ENCODE measurements at regions not wholly inside any gene's neighbourhood (a gene's known extent, or its start where the extent isn't known, plus 50 kb on each side); places are given as distances from the start of the nearest gene placed in this dataset.
A peak's percentile ranks its signal among the peaks of the same experiment; 100 is the strongest.
"Not testable (repeated sequence)": the region's sequence is repeated elsewhere in the genome, so short reads cannot be mapped to it uniquely, and the experiment has no call there.

DNA sequence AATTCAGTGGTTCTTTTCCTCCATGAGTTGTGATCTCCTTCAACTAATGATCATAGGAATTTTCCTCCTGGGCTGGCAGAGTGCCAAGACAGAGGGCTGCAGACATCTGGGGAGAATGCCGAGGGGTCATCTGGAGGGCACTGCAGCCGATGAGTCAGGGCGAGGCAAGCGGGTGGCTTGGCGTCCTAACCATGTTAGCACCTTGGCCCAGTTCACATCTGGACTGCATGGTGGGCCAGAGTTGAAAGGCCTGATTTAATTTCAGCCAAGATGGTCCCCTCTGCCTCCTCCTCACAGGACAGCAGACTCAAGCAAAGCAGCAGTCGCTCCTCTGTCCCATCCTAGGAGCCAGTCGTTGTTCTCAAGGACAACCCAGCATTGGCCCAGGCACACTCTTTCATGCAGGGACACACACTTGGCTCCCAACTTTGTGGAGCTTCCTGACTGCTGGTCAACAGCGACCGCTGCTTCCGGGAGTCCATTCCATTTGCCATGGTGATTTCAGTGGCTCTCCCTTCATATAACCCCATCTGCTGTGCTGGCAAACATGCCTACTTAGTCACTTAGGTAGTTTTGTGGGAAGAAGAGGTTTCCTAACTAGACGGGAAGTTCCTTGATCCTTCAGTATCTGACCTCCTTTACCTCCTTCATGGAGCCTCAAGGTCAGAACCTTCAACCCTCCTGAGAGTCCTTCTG is 161.8 kb downstream of the TTC8 start:
- DNase-seq: no peak

DNA sequence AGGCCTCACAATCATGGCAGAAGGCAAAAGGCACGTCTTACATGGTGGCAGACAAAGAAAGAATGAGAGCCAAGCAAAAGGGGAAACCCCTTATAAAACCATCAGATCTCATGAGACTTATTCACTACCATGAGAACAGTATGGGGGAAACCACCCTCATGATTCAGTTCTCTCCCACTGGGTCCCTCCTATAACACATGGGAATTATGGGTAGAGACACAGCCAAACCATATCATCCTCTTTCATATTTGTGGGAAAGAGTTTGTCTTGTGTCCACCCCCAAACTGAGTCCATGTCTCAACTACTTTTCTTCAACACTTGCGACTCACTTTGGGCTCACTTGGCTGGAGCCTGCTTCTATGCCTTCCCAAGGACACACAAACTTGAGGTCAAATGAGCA is 162.5 kb downstream of the TTC8 start:
- not testable (repeated sequence) for DNase-seq

DNA sequence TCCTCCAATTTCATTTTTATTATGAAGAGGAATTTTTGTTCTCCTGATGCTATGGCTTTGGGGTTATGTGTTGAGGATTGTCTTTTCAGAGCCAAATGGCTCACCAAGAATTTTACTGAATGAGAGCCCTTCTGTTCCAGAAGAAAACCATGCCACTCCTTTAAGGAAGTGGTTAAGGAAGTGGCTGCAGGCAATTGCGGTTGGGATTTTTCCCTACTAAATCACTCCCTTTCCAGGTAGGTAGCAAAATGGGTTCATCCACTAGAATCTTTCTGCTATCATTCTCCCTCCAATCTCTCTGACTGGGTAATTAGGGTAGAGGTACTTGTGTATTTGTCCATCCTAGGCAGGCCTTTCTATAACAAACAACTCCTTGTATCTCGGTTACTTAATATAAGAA is 163.1 kb downstream of the TTC8 start:
- no peak for DNase-seq

DNA sequence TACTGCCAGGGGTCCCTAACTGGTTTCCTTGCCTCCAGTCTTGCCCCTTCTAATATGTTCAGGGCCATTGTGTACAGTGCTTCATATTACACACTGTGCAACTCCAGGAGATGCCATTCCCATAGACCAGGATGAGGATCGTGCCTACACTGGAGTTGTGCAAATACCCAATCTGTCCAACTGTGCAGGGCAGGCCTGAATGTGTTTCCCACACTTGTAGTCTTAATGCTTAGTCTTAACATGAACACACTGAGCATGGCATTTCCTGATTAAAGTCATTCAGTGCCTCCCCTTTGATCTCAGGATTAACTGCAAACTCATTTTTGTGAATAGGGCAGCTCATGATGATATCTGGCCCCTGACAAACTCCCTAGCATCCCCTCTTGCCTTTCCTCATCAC is 165.5 kb downstream of the TTC8 start:
- DNase-seq: no peak

DNA sequence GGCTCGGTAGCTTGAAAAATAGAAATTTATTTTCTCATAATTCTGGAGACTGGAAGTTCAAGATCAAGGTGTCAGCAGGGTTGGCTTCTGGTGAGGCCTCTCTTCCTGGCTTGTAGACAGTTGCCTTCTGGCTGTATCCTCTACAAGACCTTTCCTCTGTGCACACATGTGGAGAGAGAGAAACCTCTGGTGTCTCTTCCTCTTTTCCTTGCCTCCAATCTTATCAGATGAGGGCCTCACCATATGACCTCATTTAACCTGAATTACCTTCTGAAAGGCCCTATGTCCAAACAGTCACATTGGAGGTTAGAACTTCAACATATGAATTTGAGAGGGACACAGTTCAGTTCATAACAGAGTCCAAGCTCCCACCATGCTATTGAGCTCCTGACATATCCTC is 166.4 kb downstream of the TTC8 start:
- no peak for DNase-seq

DNA sequence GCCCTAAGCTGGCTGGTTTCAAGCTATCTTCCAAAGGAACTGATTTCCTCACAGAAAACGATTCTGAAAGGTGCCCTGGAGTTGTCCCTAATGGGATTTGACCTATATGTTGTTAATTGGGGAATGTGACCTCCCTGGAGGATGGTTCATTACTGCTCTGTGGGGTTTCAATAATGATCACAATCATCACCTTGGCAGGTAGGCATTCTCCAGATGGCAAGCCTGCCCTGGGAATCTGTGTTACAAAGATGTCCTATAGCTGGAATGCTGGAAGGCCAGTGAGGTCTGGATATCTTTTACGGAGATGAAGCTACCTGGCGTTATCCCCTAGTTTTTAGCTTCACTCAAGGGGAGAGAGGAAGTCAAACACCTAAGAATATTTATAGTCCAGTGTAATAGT is 167.6 kb downstream of the TTC8 start:
- no peak for DNase-seq

DNA sequence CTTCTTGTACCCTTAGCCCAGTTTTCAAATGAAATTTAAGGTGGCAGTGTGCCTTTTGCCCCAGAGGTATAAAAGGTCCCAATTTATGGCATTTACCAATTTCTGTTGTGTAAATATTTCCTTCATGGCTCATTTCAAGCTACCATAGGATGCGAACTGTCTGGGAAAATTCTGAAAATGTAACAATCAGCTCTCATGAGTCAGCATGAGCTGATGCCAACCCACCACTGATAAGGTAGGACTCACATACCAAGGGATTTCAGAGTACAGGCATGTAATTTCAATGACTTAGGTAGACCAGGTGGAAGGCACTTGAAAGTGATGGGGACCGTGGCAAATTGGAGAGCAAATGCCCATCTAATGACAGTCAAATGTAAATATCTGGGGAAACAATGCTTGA is 169.5 kb downstream of the TTC8 start:
- no peak for DNase-seq

DNA sequence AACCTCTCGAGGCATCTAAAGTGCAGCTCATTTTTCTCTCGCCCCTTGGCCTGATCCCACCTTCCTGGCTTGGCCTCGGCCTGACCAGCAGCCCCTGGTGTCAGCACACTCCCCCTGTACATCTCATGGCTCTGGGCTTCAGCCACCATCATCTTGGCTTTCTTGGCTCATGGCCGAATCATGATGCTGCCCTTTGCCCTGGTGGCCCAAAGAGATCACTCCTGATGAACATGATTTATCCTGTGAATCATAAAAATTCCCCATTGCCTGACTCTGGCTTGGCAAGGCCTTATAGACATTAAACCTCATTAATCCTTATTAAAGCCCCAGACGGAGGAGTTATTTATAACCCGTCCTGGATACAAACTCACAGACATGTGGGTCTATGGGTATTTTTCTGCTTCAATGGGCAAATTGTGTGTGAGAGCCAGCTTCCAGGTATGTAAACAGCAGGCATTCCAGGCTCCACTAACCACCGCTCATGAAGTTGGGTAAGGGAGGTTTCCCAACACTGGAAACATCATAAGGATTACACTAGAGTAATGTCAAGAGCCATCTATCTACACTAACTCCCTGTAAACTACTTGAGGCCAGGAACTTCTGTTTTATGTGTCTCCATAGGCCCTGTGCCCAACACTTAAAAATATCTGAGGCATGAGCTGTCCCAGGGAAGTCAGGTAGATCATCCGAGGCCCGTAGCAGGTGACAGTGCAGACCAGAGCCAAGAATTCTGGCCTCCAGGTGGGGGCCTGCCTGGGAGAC is 171.2 kb downstream of the TTC8 start:
- DNase-seq: no peak

DNA sequence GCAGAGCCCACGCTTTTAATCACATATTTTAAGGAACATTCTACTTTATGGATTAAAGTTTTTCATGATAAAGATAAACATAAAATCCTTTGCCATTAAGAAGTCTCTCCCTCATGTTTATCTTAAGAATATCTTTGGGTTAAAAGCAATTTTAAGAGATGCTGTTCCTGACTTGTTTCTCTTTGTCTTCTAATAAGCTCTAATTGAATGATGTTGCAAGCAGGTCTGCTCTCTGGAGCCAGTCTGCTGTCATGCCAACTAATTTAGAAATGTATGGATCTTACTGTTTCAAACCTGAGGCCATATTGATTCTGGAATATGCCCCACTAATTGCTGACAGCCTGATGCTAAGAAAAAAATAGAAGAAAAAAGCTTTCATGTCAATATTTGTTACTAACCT is 173.6 kb downstream of the TTC8 start:
- DNase-seq: no peak

DNA sequence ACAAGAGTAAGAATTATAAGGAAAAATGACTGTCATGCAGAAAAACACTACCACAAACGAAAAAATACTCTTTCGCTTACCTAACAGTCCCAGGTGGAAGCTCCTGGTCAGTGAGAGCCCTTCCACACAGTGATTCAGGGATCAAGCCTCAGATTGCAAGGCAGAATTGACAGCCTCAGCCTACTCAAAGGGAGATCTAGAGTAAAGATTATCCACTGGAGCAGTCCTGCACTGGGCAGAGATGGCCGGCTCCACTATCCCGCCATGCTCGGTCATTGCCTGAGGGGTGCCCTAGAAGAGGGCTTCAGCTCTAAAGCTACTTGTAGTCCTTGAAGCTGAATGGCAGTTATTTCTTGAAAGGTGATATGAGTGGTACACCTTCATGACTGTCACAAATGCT is 174.7 kb downstream of the TTC8 start:
- no peak for DNase-seq

DNA sequence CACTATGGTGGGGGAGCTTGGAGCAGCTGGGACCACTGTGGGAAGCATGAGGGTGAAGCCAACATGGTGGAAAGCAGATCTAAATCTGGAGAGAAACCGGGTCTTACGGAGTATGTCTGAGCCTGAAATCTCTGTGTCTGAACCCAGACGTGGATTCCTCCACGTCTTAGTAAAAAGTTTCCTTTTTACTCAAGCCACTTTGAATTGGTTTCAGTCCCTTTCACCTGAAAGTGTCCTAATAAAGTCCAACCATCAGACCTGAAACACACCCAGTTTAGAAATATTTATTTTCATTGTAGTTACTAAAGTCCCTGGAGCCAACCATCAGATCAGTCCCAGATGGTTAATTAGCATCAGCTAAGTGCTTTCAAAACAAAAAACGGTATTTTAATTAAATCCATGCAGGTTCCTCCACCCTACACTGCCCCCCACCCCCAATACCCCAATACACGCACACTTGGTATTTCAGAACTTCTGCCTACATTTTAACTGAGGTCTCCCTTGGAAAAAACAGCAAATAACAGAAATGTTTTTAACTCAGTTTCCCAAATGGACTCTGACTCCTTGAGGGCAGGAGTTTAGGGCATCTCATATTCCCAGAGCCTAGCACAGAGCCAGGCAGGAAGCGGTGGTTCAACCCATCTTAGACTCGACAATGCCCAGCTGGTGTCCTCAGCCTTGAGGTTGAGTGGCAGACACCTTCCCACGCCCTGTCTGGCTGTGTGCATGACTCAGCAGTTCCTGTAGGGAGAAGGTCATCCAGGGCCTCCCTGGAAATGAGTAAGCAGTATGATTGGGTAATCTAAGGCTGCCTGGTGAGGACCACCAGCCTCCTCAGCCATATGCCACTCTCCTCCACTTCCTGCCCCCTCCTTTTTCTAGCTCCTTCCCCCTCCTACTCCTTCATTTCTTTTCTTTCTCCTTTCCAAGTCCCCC is 175.8 kb downstream of the TTC8 start:
- DNase-seq: peak; percentile 80

DNA sequence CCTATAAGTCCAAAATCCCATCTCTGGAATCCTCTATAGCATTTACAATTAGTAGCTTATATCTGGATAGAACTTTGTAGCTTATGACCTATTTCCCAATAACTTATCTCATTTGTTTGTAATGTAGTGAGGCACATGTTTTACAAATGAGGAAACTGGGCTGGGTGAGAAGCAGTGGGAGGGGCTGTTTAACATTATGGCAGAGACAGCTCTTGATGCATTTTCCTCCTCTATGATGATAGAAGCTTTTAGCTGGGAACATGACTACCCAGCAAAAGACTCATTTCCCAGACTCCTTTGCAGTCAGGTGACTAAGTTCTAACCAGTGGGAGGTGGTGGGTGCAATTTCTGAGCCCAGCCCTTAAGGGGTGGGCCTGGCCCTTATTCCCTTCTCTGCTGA is 179.7 kb downstream of the TTC8 start:
- DNase-seq: no peak

DNA sequence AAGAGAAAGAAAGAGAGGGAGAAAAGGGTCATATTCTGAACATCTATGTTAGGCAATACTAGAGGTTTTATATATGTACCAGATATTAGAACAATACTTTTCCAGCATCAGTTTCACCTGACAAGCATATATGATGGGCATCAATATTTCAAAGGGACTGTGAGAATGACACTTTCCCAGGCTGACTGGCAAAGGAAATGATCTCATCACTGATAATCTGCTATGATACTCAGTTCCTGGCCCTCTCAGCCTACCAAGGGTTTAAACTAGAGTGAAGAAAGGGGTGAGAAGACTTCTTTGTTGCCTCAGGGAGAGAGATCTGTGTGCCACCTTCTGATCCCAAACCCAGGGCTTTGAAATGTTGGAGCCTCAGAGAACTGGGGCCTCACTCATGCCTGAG is 183.5 kb downstream of the TTC8 start:
- no peak for DNase-seq

DNA sequence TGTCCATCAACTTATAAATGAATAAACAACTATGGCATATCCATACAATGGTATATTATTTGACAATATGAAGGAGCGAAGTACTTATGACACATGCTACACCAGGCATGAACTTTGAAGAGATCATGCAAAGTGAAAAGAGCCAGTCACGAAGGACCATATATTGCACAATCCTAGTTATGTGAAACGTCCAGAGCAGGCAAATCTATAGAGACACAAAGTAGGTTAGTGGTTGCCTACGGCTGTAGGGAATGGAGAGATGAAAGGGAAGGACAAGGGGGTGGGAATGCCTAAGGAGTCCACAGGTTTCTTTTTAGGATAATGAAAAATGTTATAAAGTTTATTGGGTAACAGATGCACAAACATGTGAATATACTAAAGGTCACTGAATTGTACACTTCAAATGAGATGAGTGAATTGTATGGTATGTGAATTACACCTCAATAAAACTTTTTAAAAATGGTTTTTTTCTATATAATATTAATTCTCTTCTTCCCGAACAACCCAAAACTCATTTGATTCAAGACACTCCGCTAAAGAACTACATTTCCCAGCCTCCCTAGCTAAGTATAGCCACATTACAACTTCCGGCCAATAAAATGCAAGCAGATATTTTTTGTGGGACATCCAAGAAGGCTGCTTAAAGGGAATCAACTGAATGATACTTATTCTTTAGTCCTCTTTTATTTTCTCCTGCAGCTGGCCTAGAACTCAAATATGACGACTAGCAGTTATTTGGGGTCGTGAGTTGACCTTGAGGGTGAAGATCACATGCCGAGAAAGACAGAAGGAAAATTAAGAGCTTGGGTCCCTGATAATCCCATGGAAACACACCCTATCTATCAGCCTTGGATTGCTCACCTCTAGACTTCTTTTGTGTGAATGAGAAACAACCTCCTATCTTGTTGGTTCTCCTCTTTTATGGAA is 187.2 kb downstream of the TTC8 start:
- DNase-seq: no peak

DNA sequence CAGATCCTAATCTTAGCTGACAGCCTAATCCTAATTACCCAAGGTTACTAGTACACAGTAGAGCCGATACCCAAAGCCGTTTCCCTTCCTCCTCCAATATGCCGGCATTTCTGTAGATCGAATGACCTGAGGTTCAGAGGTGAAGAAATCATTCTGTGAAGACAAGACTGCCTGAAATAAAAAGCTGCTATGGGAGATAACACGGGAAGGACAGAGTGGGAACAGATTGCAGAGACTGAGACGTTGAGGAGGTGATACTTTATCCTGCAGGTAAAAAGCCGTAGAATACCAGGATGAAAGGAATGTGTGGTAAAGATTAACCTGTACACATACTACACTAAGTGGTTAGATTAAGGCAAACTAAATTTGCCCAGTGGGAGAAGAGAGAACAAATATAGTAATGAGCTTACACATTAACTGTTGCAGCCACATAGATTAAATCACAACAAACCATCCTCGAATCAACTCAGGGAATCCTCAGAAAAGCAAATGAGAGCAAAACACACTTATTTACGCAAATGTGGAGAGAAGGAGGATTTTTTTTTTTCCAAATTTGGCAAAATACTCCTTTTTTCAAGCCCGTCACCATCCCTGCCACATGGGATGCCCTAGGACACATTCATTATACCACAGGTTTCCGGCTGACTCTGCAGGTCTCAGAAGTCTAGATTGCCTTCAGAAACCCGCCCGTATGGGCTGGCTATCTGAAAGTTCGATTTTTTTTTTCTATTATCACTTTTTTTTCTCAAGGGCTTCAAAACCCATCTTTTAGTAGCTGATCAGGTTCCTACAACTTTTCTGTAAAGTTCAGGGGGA is 188.0 kb downstream of the TTC8 start:
- no peak for DNase-seq

DNA sequence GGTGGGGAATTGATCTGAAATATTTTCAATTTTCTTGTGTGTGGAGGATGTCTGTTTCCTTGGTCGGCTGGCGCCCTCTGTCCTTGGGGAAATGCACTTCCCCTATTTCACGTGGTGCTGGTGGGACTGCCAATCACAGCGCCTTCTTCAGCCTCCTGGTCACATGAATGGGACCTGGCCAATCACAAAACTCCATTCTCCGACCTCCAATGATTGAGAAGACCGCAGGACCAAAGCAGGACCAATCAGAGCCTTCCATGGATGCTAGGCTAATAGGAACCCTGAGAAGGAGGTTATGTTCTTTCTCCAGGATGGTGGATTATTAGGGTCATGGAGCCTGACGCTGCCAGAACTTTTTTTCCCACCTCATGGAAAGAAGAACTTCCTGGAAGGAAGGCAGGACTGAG is 188.7 kb downstream of the TTC8 start:
- DNase-seq: peak; percentile 27

DNA sequence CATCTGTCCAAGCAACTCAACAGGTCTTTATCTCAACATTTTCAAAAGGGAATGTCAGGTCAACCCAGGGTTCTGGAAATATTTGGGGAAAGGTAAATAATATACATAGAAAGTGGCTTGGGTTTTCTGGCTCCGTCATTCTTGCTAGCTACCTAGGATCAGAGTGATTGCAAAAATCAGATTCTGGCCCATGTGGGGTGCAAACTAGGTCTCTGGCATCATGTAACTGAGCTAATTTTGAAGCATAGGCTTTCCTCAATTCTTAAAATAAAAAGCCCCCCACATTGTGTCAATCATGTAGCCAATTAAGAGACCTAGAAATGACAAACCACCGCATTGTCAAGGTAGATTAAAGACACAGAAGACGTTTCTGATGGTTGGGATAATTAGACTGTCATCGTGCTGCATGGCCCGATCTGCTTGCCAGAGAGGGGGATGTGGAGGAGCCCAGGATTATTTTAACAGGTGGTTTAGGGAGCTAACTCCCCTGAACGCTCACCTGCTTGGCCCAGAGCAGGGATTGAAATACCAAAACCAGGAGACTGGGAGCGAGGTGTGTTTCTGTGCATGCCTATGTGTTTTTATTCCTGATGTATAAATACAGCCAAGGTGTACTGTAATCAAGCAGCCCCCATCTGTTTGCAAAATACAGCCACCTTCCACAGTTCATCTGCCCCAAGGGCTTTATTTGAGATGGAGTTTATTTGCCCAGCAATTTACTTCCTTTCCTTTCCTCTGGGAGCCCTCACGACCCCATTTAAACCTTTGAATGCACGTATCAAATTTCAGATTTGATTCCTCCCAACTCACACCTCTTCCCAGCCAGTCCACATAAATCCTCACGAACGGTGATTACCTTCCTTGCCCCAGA is 189.5 kb downstream of the TTC8 start:
- DNase-seq: no peak

DNA sequence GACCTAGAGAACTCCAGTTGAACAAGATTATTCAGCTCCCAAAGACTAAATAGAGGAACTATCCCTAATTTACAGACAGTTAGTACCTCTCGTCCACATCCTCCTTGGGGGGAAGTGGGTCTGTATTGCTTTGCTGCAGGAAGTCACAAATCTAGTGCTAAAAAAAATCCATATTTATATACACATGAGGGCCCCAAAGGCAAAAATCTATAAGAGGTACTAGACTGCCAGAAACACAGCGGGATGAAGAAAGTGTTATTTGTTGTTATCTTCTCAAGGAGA is 190.1 kb downstream of the TTC8 start:
- DNase-seq: no peak

DNA sequence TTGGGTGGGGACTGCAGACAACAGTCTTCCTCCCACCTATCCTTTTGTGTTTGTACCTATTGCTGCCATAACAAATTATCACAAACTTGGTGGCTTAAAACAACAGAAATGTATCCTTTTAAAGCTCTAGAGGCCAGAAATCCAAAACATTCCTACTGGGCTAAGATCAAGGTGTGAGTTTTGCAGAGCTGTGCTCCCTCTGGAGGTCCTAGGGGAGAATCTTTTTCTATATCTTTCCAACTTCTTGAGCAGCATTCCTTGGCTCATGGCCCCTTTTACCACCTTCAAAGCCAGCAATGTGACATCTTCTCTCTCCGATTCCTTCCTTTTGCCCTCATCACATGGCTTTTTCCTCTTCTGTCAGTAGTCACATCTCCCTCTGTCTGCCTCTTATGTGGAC is 190.6 kb downstream of the TTC8 start:
- no peak for DNase-seq

DNA sequence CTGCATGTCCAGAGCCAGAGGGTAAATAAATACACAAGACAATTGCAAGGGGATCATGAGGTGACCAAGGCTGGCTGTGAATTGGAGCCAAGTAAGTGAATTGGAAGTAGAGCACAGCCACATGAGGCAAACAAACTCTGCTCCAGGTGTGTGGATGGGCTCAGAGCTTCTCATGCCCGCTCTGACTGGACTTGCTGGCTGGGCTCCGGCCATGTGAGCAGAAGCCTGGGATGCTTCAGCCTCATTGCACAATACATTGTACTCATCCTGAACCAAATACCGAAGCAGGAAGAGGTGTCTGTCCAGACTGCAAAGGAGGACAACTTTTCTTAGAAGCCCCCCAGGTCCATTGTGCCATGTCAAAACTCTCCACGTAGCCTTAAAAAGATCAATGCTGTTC is 193.0 kb downstream of the TTC8 start:
- DNase-seq: no peak

DNA sequence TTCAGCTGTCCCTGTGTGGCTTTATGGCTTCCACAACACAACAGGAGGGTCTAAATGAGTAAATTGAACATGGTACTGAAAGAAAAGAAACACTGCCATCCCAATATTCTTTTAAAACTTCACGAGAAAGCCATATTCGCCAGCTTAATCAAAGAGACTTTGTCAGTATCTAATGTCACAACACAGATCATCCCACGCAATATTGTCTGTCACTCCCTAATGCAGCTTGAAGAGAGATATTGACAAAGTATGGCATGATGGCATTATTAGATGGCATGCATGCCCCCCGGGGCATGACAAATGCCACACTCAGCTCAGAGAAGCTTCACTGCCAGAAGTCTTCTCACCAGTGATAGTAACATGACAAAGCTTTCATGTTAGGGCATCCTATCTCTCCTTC is 197.8 kb downstream of the TTC8 start:
- DNase-seq: no peak

Data from hematopoietic multipotent progenitor cell treated with erythropoietin and hydrocortisone succinate and interleukin-3 and kit ligand, for 8 days (in vitro differentiated cells).